GM20000 (cell line): ENCODE measurements at regions not wholly inside any gene's neighbourhood (a gene's known extent, or its start where the extent isn't known, plus 50 kb on each side); places are given as distances from the start of the nearest gene placed in this dataset.

Experiments used
- DNase-seq: peaks from one replicate; pipeline ENCODE4 v3.0.0; 2012; ENCODE audit warnings: low spot score
- TF ChIP-seq, protein P1 (sequence below): IDR thresholded peaks from 2 replicates; pipeline ENCODE4 v1.5.1; 2012; ENCODE audit warnings: mild to moderate bottlenecking, control low read depth; ENCODE audit errors: extremely low read depth, missing control alignments

DNA sequence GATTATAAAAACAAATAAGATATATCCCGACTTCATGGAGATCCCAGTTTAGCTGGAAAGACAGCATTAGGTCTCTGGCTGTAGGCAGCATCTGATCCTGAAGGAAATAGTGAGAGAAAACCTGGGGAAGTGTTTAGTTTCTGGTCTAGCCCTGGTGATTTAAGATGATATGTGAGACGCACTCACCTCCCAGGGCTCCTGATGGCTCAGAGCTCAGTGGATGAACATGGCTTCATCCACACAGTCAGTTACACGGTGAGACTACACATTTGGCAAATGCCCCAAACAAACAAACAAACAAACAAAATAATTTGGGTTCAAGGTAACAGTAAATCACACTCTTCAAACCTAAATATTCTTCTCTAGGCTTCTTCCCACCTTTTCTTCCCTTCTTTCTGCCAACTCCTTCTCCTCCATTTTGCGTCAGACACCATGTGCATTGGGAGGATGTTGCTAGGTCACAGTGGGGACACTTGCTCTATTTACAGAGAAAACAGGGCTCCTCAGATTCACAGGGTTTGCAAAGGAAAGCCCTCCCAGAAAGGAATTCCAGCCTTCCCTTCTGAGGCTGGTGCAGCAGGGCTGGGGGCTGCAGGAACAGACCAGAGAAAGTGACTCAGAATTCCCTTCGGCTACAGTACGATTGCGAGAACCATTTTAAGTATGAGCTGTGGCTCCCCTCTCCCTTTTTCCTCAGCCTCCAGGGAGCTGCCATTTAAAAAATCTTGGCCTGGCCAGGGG lies 59.6 kb upstream of the SALL4 start:
- DNase-seq: no peak
- TF ChIP-seq, protein P1, sequence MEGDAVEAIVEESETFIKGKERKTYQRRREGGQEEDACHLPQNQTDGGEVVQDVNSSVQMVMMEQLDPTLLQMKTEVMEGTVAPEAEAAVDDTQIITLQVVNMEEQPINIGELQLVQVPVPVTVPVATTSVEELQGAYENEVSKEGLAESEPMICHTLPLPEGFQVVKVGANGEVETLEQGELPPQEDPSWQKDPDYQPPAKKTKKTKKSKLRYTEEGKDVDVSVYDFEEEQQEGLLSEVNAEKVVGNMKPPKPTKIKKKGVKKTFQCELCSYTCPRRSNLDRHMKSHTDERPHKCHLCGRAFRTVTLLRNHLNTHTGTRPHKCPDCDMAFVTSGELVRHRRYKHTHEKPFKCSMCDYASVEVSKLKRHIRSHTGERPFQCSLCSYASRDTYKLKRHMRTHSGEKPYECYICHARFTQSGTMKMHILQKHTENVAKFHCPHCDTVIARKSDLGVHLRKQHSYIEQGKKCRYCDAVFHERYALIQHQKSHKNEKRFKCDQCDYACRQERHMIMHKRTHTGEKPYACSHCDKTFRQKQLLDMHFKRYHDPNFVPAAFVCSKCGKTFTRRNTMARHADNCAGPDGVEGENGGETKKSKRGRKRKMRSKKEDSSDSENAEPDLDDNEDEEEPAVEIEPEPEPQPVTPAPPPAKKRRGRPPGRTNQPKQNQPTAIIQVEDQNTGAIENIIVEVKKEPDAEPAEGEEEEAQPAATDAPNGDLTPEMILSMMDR: no peak

DNA sequence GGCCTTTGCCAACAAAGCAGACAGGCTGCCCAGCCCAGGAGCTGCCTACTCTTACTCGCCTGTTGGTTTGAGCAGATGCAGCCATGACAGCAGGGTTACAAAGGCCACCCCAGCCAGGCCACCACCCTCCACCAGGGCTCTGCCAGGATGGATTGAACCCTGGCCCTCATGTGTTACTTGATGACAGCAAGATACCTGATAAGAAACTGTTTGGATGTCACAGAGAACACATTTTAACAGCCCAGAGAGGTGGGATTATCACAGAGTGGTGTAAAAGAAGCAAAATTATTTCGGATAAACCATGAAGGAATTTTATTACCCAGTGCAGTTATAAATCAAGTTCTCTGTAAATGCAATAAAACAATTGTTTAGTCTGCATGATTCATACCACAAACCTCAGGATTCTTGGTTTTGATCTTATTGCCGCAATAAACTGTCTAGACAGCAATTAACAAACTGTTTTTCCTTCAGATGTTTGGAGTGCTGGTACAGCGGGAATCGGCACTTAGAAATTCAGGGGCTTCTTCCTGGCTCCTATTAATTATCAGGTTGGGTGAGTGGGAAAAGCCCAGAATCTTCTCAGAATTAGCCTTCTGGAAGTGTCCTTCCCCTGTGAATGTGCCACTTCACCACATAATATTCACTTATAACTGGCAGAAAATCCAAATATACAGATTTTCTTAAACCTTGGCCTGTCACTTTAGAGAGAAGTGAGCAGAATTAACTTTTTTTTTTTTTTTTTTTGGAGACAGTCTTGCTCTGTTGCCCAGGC lies 58.0 kb upstream of the SALL4 start:
- TF ChIP-seq, protein P1: no peak
- DNase-seq: no peak

DNA sequence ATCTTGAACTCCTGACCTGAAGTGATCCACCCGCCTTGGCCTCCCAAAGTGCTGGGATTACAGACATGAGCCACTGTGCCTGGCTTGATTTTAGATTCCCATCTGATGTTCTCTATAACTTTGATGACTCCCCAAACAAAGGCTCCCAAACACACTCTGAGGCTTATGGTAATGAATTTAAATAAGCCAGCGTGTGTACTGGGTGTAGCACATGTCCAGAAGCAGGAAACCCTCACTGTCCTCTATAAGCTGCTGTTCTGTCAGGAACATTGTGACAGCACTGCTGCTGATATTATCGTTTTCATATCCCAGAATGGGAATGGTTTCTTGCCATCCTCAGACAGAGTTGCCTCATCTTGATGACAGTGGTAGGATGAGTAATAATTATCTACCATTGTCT lies 54.1 kb upstream of the SALL4 start:
- no peak for DNase-seq
- TF ChIP-seq, protein P1: no peak

DNA sequence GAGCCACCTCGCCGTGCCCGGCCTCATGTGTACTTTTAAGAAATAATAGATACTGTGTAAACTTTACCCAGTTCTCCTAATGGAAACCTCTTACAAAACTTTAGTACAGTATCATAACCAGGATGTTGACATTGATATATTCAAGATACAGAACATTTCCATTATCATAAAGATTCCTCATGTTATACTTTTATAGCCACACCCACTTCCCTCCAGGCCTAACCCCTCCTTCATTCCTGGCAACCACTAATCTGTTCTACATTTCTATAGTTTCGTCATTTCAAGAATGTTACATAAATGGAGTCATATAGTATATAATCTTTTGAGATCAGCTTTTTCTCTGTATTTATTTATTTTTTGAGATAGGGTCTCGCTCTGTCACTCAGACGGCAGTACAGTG lies 52.6 kb upstream of the SALL4 start:
- no peak for DNase-seq
- TF ChIP-seq, protein P1: no peak
